ENCODE measurements at regions not wholly inside any gene's neighbourhood (a gene's known extent, or its start where the extent isn't known, plus 50 kb on each side); places are given as distances from the start of the nearest gene placed in this dataset.
"Not testable (repeated sequence)": the region's sequence is repeated elsewhere in the genome, so short reads cannot be mapped to it uniquely, and the experiment has no call there.

DNA sequence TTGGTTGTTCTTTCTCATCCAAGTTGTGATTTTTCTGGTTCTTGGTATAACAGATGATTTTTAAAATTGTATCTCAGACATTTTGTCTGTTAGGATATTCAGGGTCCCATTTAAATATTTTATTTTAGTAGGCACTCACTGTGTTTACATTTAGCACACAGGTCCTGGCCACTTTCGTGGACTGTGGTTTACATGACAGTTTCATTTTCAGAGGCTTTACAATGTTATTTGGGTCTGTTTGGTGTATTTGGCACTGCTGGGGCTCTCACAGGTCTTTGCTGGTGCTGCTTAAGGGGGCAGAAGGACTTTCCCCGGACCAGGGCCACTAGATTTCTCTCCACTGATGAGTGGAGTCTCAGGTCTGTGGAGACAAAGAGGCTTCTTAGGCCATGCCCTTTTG is 75.5 kb upstream of the TGM3 start:
- H3K4me3 ChIP-seq (ENCODE audit: low read depth, low read length) = no peak overlapping the region
- POLR2A ChIA-PET = no interaction called here
- CTCF ChIA-PET = no interaction called here
- DNase-seq (ENCODE audit: low read depth, low spot score) = no peak
- TF ChIP-seq, protein P1, sequence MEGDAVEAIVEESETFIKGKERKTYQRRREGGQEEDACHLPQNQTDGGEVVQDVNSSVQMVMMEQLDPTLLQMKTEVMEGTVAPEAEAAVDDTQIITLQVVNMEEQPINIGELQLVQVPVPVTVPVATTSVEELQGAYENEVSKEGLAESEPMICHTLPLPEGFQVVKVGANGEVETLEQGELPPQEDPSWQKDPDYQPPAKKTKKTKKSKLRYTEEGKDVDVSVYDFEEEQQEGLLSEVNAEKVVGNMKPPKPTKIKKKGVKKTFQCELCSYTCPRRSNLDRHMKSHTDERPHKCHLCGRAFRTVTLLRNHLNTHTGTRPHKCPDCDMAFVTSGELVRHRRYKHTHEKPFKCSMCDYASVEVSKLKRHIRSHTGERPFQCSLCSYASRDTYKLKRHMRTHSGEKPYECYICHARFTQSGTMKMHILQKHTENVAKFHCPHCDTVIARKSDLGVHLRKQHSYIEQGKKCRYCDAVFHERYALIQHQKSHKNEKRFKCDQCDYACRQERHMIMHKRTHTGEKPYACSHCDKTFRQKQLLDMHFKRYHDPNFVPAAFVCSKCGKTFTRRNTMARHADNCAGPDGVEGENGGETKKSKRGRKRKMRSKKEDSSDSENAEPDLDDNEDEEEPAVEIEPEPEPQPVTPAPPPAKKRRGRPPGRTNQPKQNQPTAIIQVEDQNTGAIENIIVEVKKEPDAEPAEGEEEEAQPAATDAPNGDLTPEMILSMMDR (IDR thresholded peaks at IDR 0.05; ENCODE audit: insufficient read depth, low read length, missing control alignments) = no peak

DNA sequence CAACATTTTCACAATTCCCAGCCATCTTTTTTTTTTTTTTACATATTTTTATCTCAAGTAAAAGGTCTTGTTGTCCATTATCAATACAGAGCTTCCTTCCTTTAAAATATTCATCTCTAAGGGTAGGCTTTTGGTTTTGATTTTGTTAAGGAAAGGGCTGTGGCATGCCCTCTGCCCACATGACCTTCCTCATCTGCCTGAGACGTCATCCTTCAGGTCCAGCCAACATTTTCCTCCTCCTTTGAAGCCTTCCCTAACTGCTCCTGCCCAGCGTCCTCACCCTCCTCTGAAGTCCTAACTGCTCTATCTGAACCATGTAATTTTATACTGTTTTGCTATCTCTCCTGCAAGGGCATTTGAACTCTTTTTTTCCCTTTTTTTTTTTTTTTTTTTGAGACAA is 73.9 kb upstream of the TGM3 start:
- CTCF ChIA-PET = interaction anchor here (1.9 kb wide), 1 partner anchor 14 kb away, joined by 14 read pairs; no protein-coding TSS in a partner anchor
- POLR2A ChIA-PET = no interaction called here
- DNase-seq (ENCODE audit: low read depth, low spot score) = no peak
- H3K4me3 ChIP-seq (ENCODE audit: low read depth, low read length) = no peak overlapping the region
- TF ChIP-seq, protein P1 (IDR thresholded peaks at IDR 0.05; ENCODE audit: insufficient read depth, low read length, missing control alignments) = no peak

DNA sequence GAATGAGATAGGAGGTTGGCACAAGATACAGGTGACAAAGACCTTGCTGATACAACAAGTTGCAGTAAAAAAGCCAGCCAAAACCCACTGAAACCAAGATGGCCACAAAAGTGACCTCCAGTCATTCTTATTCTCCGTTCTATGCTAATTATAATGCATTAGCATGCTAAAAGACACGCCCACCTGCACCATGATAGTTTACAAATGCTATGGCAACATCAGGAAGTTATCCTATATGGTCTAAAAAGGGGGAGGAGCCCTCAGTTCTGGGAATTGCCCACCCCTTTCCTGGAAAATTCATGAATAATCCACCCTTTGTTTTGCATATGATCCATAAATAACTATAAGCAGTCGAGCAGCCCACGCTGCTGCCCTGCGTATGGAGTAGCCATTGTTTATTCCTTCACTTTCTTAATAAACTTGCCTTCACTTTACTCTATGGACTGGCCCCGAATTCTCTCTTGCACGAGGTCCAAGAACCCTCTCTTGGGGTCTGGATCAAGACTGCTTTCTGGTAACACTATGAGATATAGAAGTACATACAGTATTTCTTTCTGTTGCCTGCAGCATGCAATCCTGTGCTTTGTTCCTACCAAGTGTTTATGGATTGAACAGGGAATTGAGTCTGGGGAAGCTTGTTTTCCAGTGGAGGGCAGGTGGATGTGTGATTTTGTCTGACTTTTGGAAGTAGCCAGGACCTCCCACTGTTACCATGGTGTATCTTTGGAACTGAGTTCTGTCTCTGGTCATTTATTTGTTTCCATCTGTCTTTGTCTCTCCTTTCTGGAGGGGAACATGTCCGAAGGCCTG is 72.0 kb upstream of the TGM3 start:
- CTCF ChIA-PET = interaction anchor here (1.1 to 4.4 kb wide), 3 partner anchors 13 to 257 kb away, joined by 3 to 28 read pairs (median 6); no protein-coding TSS in a partner anchor
- TF ChIP-seq, protein P1 (IDR thresholded peaks at IDR 0.05; ENCODE audit: insufficient read depth, low read length, missing control alignments) = no peak
- DNase-seq (ENCODE audit: low read depth, low spot score) = no peak
- POLR2A ChIA-PET = no interaction called here
- H3K4me3 ChIP-seq (ENCODE audit: low read depth, low read length) = no peak overlapping the region

DNA sequence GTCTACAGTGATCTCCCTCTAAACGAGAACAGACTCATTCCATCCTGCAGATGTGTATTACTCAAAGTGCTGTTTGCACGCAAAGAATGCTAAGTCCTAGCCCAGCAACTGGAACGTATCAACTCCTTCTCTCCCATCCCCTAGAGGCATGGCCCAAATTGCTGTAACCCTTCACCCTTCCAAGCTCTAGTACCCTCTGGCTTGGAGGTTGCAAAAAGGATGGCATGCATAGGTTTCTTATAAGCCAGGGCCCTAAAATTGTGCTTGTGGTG is 71.5 kb upstream of the TGM3 start:
- TF ChIP-seq, protein P1 (IDR thresholded peaks at IDR 0.05; ENCODE audit: insufficient read depth, low read length, missing control alignments) = no peak
- POLR2A ChIA-PET = no interaction called here
- CTCF ChIA-PET = interaction anchor here (1.1 to 4.4 kb wide), 3 partner anchors 12 to 258 kb away, joined by 3 to 28 read pairs (median 6); no protein-coding TSS in a partner anchor
- no peak overlapping the region for H3K4me3 ChIP-seq (ENCODE audit: low read depth, low read length)
- DNase-seq (ENCODE audit: low read depth, low spot score) = no peak

DNA sequence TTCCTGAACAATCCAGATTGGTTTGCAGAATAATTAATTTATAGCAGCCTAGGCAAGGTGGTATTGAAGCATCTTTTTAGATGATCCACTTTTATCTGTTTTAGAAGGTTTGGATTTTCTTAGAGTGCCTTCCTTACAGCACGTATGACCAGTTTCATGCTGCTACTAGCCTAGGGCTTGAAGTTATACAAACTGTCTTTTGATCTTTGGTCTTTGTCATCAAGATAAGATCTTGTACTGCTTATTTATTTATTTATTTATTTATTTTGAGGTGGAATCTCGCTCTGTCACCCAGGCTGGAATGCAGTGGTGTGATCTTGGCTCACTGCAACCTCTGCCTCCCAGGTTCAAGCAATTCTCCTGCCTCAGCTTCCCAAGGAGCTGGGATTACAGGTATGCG is 68.5 kb upstream of the TGM3 start:
- POLR2A ChIA-PET; DNase-seq (ENCODE audit: low read depth, low spot score); H3K4me3 ChIP-seq (ENCODE audit: low read depth, low read length): not testable (repeated sequence)
- CTCF ChIA-PET = interaction anchor here (4.4 kb wide), 1 partner anchor 19 kb away, joined by 28 read pairs; no protein-coding TSS in a partner anchor

DNA sequence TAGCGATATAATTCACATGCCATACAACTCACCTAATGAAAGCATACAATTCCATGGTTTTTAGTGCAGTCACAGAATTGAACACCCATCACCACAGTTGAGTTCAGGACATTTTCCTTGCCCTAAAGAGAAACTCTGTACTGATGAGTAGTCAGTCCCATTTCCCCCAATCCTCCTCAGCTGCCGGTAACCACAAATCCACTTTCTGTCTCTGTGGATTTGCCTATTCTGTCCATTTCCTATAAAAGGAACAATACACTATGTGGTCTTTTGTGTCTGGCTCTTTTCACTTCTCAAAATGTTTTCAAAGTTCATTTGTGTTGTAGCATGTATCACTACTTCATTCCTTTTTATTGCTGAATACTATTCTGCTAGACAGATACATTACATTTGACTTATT is 67.9 kb upstream of the TGM3 start:
- no peak for DNase-seq (ENCODE audit: low read depth, low spot score)
- H3K4me3 ChIP-seq (ENCODE audit: low read depth, low read length) = no peak overlapping the region
- POLR2A ChIA-PET = no interaction called here
- CTCF ChIA-PET = interaction anchor here (4.4 kb wide), 1 partner anchor 20 kb away, joined by 28 read pairs; no protein-coding TSS in a partner anchor
- TF ChIP-seq, protein P1 (IDR thresholded peaks at IDR 0.05; ENCODE audit: insufficient read depth, low read length, missing control alignments) = no peak

DNA sequence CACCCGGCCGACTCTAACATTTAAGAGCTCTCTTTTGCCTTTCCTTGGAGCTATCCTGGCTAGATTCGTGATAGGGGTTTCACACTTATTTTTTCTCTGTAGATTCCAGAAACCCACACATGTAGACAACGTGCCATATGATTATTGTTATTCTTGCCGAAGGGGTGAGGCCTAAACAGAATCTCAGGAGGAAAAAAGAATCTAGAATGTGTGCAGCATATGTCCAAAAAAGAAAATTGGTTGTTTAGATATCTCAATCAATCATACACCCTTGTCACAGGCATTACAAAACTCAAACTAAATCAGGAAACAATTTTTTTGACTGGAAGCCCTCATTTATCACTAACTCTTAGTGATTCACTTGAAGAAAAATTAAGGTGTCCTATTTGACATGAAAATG is 66.9 kb upstream of the TGM3 start:
- CTCF ChIA-PET = no interaction called here

More for the DNA sequence above, 66.9 kb upstream of the TGM3 start:
- no peak for DNase-seq (ENCODE audit: low read depth, low spot score)
- no peak overlapping the region for H3K4me3 ChIP-seq (ENCODE audit: low read depth, low read length)
- POLR2A ChIA-PET = no interaction called here
- TF ChIP-seq, protein P1 (IDR thresholded peaks at IDR 0.05; ENCODE audit: insufficient read depth, low read length, missing control alignments) = no peak

Data from AG04449 (cell line).